ENCODE measurements at regions not wholly inside any gene's neighbourhood (a gene's known extent, or its start where the extent isn't known, plus 50 kb on each side); places are given as distances from the start of the nearest gene placed in this dataset.

GRCh38 chr6:21478411-21478810 is 115.1 kb upstream of the SOX4 start:
- Histone ChIP-seq H3K36me3 (ENCODE audit: control insufficient read depth, insufficient read depth, low read length) (no peaks in the 10 kb centered on the region), H3K27me3 (replicated peaks; ENCODE audit: control insufficient read depth, insufficient read depth, low read length) (no peaks in the 10 kb centered on the region), H3K4me3 (replicated peaks; ENCODE audit: low read depth, low read length) (no peak overlapping the region)
- no peak for TF ChIP-seq CTCF (IDR thresholded peaks at IDR 0.05; ENCODE audit: insufficient read depth, low read length, poor library complexity, severe bottlenecking)
- no peak for DNase-seq (ENCODE audit: extremely low read depth, insufficient read length)

GRCh38 chr6:21478883-21479539 is 114.5 kb upstream of the SOX4 start:
- no peak overlapping the region for H3K4me3 ChIP-seq (replicated peaks; ENCODE audit: low read depth, low read length)
- DNase-seq (ENCODE audit: extremely low read depth, insufficient read length), result no peak
- no peaks in the 10 kb centered on the region for H3K27me3 ChIP-seq (replicated peaks; ENCODE audit: control insufficient read depth, insufficient read depth, low read length)
- TF ChIP-seq CTCF (IDR thresholded peaks at IDR 0.05; ENCODE audit: insufficient read depth, low read length, poor library complexity, severe bottlenecking), result no peak
- no peaks in the 10 kb centered on the region for H3K36me3 ChIP-seq (ENCODE audit: control insufficient read depth, insufficient read depth, low read length)

GRCh38 chr6:21486115-21486514 is 107.4 kb upstream of the SOX4 start:
- H3K27me3 ChIP-seq (replicated peaks; ENCODE audit: control insufficient read depth, insufficient read depth, low read length), result no peaks in the 10 kb centered on the region
- no peak overlapping the region for H3K4me3 ChIP-seq (replicated peaks; ENCODE audit: low read depth, low read length)
- no peak for TF ChIP-seq CTCF (IDR thresholded peaks at IDR 0.05; ENCODE audit: insufficient read depth, low read length, poor library complexity, severe bottlenecking)
- H3K36me3 ChIP-seq (ENCODE audit: control insufficient read depth, insufficient read depth, low read length), result no peaks in the 10 kb centered on the region
- DNase-seq (ENCODE audit: extremely low read depth, insufficient read length), result no peak

GRCh38 chr6:21489826-21490225 is 103.7 kb upstream of the SOX4 start:
- TF ChIP-seq CTCF (IDR thresholded peaks at IDR 0.05; ENCODE audit: insufficient read depth, low read length, poor library complexity, severe bottlenecking), result no peak
- no peak for DNase-seq (ENCODE audit: extremely low read depth, insufficient read length)

GRCh38 chr6:21491955-21492354 is 101.6 kb upstream of the SOX4 start:
- H3K36me3 ChIP-seq (ENCODE audit: control insufficient read depth, insufficient read depth, low read length), result no peaks in the 10 kb centered on the region
- DNase-seq (ENCODE audit: extremely low read depth, insufficient read length), result no peak
- H3K27me3 ChIP-seq (replicated peaks; ENCODE audit: control insufficient read depth, insufficient read depth, low read length), result no peaks in the 10 kb centered on the region
- TF ChIP-seq CTCF (IDR thresholded peaks at IDR 0.05; ENCODE audit: insufficient read depth, low read length, poor library complexity, severe bottlenecking), result no peak
- no peak overlapping the region for H3K4me3 ChIP-seq (replicated peaks; ENCODE audit: low read depth, low read length)

More at GRCh38 chr6:21489826-21490225, 103.7 kb upstream of the SOX4 start:
- H3K4me3 ChIP-seq (replicated peaks; ENCODE audit: low read depth, low read length), result no peak overlapping the region
- no peaks in the 10 kb centered on the region for H3K36me3 ChIP-seq (ENCODE audit: control insufficient read depth, insufficient read depth, low read length)
- no peaks in the 10 kb centered on the region for H3K27me3 ChIP-seq (replicated peaks; ENCODE audit: control insufficient read depth, insufficient read depth, low read length)

- TF ChIP-seq CTCF (IDR thresholded peaks at IDR 0.05; ENCODE audit: insufficient read depth, low read length, poor library complexity, severe bottlenecking), result no peak
- no peaks in the 10 kb centered on the region for H3K27me3 ChIP-seq (replicated peaks; ENCODE audit: control insufficient read depth, insufficient read depth, low read length)
- no peaks in the 10 kb centered on the region for H3K36me3 ChIP-seq (ENCODE audit: control insufficient read depth, insufficient read depth, low read length)
- no peak overlapping the region for H3K4me3 ChIP-seq (replicated peaks; ENCODE audit: low read depth, low read length)
- no peak for DNase-seq (ENCODE audit: extremely low read depth, insufficient read length)
Measured at GRCh38 chr6:21494505-21494904, 99.0 kb upstream of the SOX4 start.
